HG03432 (cell line): ENCODE measurements at regions not wholly inside any gene's neighbourhood (a gene's known extent, or its start where the extent isn't known, plus 50 kb on each side); places are given as distances from the start of the nearest gene placed in this dataset.

ENCODE experiments used
- ATAC-seq: cut with Tn5 transposase; IDR thresholded peaks from one replicate; pipeline ENCODE4 v1.9.1; 2021; ENCODE audit warnings: mild to moderate bottlenecking, moderate library complexity; ENCODE audit not compliant: unreplicated experiment

GRCh38 chr3:182244222-182244971, 532.7 kb downstream of the SOX2 start:
- no peak for ATAC-seq

DNA sequence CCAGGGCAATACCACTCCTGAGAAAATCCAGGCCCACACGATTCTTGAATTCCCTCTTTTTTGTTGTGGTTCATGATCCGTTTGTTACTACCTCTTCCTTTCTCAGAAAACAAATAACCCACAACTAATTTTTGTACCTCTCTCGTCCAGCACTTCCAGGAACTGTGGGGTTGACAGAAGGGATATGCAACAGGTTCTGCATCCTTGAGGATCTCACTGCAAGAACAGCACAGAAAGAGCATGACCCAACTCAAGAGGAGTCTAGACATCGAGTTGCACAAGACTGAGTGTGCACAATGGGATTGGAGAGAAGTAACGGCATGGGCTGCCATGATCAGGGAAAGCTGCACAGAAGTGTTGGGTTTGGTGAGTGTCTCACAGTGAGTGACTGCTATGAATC, 533.3 kb downstream of the SOX2 start:
- no peak for ATAC-seq

DNA sequence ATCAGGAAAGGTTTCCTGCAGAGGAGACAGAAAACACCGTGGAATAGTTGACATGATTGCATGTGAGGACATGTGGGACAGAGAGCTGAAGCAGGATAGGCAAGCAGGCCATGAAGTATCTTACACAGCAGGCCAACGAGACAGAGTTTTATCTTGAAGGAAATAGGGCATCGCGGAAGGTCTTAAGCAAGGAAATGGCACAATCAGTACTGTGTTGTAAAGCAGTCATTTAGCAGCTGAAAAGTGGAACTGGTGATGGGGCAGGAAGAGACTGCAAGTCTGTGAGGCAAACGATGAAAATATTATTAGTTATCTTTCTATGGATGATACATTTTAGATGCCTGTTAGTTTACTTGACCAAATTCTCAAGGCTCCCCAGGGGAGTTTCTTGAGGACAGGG, 535.1 kb downstream of the SOX2 start:
- ATAC-seq: no peak

- no peak for ATAC-seq
These were observed 536.7 kb downstream of the SOX2 start for GRCh38 chr3:182248349-182248880.

- no peak for ATAC-seq
These were observed 540.5 kb upstream of the ATP11B start for GRCh38 chr3:182252802-182253201.

- no peak for ATAC-seq
These were observed 538.1 kb upstream of the ATP11B start for GRCh38 chr3:182255158-182255557.

DNA sequence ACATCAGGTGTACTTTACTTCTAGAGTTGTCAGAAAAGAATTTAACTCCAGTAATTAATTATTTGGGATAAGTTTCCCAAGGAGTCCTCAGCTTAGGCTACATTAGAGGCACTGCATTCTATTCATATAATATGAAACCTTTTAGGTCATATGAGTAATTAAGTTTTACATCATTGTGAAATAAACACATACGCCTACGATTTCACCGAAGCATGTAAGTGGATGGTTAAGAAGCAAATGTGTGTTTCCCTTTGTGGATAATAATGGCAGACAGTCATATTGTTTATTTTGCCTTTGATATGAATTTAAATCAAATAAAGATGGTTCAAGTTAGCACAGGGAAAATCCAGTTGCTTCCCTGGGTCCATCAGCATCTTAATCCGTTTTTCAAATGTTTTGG, 535.9 kb upstream of the ATP11B start:
- no peak for ATAC-seq

GRCh38 chr3:182258538-182259177, 534.6 kb upstream of the ATP11B start:
- no peak for ATAC-seq

GRCh38 chr3:182259579-182259978, 533.7 kb upstream of the ATP11B start:
- ATAC-seq: no peak

DNA sequence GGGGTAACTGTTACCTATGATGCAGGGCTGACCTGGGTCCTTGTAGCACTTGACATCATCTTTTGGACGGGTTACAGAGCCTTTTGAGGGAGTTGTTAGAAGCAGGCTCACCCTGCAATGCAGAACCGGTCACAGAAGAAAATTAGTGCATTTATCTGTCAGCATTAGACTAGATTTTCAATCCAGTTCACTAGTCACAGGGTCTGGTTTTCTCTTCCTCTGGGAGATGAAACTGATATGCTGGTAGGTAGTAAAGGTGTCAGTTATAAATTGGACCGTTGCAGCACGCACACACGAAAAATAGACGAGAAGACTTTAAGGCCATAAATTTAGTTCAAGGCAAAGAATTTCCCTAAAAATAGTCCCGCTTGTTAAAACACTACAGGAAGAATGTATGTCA, 532.3 kb upstream of the ATP11B start:
- no peak for ATAC-seq

- no peak for ATAC-seq
These were observed 524.6 kb upstream of the ATP11B start for GRCh38 chr3:182268711-182269110.

- no peak for ATAC-seq
These were observed 516.8 kb upstream of the ATP11B start for GRCh38 chr3:182276512-182276911.

DNA sequence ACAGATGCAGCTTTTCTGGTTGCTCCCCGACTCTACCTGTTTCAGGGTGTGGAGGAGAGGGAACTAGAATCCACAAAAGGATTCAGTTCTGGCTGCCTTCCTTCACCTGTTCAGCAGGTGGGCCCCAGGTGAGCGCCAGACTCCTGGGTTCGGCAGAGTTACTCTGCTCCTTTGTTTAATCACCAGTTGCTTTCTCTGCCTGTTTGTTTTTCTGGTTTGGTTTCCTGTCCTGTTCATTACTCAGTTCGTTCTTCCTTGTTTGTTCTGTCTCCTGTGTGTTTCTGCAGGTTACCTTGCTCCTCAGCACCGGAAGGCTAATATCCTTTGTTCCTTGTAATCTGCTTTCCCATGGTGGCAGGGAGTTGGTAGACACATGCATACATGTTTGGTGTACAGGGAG, 508.5 kb upstream of the ATP11B start:
- ATAC-seq: no peak

GRCh38 chr3:182292591-182292990, 500.7 kb upstream of the ATP11B start:
- no peak for ATAC-seq

DNA sequence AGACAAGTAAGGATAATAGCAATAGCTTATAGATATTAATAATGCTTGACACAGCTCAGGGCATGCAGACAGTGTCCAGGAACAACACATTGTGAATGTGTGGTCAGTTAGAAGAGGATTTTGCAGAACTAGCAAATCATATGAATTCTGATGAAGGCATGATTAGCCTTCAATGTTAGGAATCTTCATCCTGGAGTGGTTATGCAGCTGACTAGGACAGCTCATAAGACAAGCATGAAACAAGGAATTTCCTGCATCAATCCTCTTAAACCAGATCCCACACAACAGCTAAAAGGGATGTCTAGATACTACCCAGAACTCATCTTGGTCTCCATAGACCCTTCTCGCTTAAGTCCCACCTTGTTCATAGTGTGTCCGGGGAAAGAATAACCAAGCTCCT, 499.0 kb upstream of the ATP11B start:
- no peak for ATAC-seq

DNA sequence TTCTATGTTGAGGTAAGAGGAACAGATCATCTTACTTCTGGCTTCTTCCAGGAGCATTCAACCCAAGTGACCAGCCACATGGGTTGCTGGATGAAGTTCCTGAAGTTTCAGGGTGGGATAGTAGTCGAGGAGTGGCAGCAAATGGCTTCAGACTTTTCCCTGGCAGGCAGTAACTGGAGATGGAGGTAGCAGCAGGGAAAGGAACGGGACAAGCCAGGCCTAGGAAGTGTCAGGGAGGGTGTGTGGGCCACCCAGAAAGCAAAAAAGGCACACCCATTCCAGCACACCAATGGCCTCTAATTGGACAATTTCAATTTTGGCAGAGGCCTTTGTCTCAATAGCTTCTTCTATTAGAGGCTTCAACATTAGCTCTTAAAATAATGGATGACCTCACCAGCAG, 498.6 kb upstream of the ATP11B start:
- no peak for ATAC-seq

DNA sequence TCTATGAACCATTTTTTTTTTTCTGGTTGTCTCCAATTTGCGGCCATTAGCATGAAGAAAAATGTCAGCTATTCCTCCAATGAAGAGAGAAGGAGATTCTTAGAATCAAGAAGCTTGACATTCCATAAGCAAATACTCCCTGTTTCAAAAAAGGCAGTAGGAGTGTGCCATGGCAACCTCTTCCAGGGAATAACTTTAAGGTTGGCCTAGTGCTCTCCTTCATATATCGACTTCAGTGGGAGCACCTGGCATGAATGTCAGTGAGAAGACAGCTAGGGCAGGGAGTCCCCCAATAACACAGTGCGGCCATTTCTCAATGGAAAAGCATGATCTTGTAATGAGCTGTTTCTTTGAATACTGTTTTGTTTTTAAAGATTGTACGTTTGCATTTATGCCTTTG, 493.0 kb upstream of the ATP11B start:
- no peak for ATAC-seq

DNA sequence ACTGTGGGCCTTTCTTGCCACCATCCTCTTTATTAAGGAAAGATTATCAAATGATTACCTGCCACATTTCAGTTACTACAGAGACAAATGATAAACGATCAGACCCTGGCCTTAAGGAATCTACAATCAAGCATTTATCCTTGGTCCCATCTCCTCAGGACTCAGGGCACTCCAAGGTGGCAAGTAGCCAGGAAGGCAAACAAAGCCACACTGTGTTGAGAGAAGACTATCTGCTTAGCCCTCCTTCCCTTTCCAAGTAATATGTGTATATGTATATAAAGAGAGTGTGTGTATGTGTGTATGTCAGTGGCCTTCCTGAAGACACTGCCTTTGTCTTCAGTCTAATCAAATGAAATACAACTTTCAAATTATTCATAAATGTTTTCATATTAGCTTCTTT, 490.1 kb upstream of the ATP11B start:
- no peak for ATAC-seq

DNA sequence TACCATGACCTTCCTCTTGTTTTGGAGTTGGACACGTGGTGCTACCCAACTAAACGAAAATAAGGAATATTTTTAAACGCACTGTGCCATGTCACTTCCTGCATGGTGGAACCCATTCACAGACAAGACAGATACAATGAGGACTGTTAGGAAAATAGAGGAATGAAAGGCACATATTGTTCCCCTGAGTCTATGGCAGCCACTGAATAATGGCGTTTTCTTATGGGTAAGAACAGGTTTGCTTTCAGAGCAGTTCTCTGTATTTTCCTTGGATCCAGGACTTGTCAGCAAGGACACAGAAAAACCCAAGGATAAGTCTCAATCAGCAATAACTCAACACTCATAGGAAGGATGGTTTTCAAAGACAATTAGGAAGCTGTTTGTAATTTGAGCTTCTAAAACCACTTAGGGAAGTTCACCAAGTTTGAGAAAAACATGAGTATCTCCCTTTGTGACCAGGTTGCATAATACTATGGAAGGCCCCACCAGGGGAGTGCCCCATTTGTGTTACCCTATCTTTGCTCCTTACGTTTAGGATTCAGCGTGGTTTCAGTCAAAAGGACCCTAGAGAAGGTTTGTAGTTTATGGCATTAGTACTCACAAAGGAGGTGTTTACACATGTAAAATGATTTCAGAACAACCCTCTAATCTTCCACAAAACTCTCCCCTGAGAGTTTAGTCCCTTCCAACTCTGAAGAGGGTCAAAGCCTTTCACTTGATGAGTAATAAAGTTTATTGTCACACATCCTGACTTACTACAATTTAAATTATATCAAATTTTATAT, 487.2 kb upstream of the ATP11B start:
- no peak for ATAC-seq

GRCh38 chr3:182308328-182308727, 485.0 kb upstream of the ATP11B start:
- no peak for ATAC-seq

DNA sequence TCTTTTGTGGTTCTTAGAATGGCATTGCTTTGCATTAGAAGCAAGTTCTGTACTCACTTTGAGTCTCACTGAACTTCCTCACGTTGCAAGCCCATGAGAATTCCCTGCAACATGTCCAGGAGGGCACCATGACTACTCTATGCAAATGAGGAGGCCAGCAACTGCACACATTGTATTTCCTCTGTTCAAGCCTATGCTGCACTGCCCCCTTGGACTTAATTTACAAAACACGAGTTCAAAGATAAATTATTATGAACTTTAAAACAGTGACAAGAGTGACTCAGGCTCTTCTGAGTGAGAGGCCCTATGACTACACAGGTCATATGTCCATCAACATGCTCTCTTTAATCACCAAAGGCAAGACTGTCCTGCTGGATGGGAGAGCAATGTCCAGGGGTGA, 484.2 kb upstream of the ATP11B start:
- ATAC-seq: no peak

GRCh38 chr3:182315313-182315712, 478.0 kb upstream of the ATP11B start:
- no peak for ATAC-seq
